Left hindlimb (tissue), 1 donor: ENCODE measurements at regions not wholly inside any gene's neighbourhood (a gene's known extent, or its start where the extent isn't known, plus 50 kb on each side); places are given as distances from the start of the nearest gene placed in this dataset.

Experiments used
- DNase-seq: peaks from one replicate; pipeline ENCODE4 v3.0.0-alpha.2; 2018

DNA sequence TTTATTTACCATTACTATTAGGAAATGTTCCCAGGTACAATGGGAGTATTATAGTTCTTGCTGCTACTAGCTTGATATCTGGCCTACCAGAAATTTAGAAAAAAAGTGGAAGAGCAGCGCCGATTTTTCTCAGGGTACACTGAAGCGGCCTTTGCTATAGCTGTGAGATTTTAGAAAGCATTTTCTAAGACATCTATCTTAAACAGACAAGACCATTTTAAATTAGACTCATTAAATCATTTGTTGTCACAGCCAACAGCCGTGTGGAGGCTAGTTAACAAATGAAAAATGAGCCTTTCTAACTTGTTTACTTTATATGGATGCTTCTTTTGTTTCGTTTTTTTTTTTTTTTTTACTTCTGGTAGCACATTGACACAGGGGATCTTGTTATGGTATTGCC, 183.2 kb upstream of the ZRANB2 start:
- no peak for DNase-seq

DNA sequence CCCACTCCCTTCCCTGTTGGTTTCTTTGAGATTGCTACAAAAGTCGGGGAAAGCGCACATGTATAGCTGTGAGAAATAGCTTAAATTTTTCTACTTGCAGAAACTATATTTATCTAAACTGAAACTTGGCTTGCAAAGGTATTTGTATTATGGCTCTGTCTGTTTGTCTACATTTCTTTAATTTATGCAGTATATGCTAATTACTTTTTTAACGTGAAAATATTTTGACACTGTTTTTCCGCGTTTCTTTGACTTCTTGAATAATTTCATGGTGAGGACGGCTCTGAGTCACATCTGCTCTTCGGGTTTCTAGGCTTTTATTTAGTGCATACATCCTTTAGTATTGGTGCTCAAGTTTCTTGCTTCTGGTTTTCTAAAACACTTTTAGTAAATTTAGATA, 182.1 kb upstream of the ZRANB2 start:
- DNase-seq: no peak

DNA sequence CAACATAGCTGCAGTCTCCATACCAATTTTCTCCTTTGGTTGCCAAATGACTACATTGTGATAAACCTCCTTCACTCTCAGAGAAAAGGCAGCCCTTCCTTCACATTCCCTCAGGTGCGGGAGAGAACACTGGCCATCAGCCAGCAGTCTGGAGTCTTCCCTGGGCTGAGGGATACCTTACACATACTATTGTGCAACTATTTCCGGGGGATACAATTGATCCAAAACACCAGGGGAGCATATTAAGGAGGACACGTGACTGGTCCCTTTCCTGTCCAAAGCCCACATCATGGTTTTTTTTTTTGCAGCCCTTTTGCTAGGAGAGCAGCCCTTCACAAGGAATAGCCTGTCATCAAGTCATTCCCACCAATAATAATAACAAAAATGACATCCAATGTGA, 172.1 kb upstream of the ZRANB2 start:
- no peak for DNase-seq

DNA sequence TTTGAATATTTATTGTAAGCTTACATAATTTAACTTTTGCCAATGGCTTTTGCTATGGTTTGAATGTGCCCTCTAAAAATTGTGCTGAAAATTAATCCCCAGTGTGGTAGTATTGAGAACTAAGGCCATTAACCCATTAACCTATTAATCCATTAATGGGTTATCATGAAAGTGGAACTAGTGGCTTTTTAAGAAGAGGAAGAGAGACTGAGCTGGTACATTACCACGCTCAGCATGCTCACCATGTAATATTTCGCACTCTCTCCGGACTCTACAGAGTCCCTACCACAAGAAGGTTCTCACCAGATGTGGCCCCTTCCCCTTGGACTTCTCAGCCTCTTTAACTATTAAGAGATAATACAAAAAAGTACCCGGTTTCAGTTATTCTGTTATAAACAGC, 164.4 kb upstream of the ZRANB2 start:
- DNase-seq: no peak

DNA sequence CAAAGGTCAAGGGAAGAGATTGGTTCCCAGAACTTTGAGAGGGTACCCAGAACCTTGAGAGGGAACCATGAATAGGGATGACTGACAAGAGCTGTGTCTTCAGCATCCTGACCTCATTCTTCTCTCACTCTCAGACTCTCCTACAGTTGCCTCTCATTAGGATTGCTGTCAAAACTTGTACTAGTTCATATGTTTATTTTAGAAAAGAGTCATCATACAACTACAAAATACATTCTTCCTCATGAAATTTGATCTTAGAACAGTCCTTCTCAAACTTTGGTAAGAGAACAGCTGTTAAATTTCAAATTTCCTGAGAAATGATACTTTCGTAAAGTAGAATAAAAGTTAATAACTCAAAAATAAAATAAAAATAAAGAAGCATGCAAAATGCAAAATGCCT, 161.4 kb upstream of the ZRANB2 start:
- DNase-seq: no peak

DNA sequence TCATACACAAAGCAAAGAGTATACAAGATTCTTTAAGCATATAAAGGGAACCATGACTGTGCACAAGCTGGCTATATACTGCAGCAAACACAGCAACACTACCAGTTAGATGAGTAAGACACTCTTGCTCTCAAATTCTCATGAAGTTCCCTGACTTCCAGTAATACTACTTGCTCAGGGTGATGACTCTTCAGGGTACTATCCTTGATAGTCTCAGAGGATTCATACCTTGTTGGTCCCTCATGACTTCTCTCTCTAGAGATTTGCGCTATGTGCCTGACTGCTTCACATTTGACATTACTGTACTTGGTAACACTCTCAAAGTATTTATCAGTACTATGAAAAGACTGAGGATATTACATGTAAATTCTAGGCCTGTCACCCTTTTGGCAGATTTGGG, 159.8 kb upstream of the ZRANB2 start:
- DNase-seq: no peak

DNA sequence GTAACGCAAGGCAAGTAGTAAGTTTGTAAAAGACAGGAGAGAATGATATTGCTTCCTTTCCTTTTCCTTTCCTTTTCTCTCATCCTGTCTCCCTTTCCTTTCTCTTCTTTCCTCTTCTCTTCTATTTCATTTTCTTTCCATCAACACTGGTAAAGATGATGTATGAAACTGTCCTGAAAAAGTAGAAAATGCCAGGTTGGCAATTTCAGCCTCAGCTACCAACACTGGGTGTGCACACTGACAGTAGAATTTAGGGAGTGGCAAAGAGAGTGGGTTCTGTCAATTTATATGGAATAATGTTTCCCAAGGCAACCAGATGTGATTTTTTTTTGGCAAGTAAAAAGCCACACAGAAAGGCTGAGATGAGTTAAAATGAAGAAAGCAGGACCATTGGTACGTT, 155.7 kb upstream of the ZRANB2 start:
- DNase-seq: no peak

- no peak for DNase-seq
These were observed 152.8 kb upstream of the ZRANB2 start for GRCh38 chr1:71233645-71234044.

GRCh38 chr1:71232786-71233185, 152.0 kb upstream of the ZRANB2 start:
- DNase-seq: no peak

GRCh38 chr1:71232166-71232763, 151.4 kb upstream of the ZRANB2 start:
- no peak for DNase-seq

DNA sequence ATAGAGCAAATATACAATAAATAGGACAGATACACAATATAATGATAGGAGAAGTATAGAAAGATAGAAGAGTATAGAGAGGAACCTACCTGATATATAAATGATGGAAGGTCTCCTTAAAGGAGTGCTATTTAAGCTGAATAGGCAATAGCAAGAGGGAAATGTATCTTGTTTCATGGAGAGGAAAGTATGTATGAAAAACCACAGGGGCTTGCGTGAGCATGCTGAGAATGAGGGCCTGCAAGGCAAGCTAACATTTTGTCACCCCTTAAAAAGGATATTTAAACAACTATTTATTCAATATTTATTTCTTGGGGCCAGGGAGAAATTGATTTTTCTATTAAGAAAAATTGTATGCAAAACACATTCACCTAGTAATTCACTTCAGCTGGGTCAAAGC, 150.9 kb upstream of the ZRANB2 start:
- no peak for DNase-seq

- DNase-seq: peak; percentile 19
These were observed 148.0 kb upstream of the ZRANB2 start for GRCh38 chr1:71228742-71229365.

GRCh38 chr1:71228241-71228640, 147.4 kb upstream of the ZRANB2 start:
- no peak for DNase-seq

- DNase-seq: no peak
These were observed 144.0 kb upstream of the ZRANB2 start for GRCh38 chr1:71224741-71225377.

GRCh38 chr1:71223641-71224340, 143.0 kb upstream of the ZRANB2 start:
- no peak for DNase-seq

DNA sequence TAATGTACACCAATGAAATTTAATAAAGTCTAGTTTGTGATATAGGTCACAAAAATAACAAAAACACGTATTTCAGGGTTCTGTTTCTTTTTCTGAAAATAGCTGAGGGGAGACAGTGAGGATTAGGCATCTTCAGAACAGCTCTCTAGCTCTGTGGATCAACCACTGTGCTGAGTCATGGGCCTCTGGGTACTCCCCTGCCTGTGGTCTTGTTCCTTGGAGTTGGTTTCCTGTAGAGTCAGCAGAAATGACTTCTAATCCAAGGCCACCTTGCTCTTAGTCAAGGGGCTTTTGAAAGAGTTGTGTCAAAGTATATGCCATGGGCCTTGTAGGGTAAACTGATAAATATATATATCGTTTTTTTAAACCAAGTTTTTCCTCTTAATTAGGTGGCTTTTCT, 141.8 kb upstream of the ZRANB2 start:
- DNase-seq: no peak

- DNase-seq: no peak
These were observed 129.9 kb upstream of the ZRANB2 start for GRCh38 chr1:71210718-71211117.

DNA sequence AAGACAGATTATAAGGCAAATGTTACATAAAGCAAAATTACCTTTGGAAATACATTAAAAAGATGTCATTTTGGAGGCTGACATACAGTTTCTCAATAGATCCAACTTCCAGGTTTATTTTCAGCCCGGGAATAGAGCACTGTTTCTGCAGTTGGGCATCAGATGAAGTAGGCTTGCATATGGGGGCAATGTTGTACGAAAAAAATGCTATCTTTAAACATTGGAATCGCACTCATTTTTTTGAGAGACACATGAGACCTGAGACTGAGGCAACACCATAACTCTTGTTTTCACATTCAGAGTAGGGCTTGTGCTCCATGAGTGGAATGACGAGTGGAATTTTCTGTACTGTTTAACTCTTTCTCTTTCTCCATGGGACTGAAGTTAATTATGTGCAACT, 122.4 kb upstream of the ZRANB2 start:
- DNase-seq: no peak

DNA sequence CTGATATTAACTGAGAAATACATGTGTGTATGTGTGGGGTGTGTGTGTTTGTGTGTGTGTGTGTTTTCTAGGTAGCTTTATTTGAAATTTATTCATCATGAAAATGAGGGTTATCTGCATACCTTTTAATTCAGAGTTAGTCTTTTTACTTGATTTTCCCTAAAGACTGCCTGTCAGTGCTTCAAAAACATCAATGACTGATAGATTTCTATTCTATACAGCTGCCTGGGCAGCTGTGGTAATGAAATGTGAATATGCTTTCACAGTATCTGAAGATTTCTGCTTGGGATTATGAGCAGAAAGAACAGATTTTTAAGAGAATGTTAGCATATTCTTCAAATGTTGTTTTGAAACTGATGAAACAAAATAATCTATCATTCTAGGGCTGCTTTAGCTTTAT, 119.7 kb upstream of the ZRANB2 start:
- no peak for DNase-seq

DNA sequence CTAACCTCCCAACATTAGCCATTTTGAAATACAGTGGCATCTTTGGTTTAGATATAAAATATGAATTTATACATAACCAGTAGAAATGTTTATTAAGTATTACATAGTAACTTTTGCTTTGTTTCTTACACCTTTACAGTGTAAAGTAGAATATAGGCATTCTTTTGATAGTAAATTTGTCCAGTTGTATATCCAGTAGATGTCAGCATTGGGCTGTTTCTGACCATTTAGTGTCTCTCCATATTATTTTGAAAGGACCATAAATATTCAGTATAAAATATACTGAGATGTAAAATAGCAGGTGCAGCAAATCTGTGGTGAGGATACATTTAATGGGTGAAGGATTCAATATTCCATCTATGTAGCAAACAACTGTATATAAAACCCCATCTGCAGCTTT, 115.8 kb upstream of the ZRANB2 start:
- no peak for DNase-seq

- no peak for DNase-seq
These were observed 112.3 kb upstream of the ZRANB2 start for GRCh38 chr1:71193153-71193552.

- DNase-seq: no peak
These were observed 110.7 kb upstream of the ZRANB2 start for GRCh38 chr1:71191520-71191919.

GRCh38 chr1:71190843-71191242, 110.0 kb upstream of the ZRANB2 start:
- no peak for DNase-seq

GRCh38 chr1:71184410-71184809, 103.6 kb upstream of the ZRANB2 start:
- DNase-seq: no peak
